Hepatocyte (in vitro differentiated cells): ENCODE measurements at regions not wholly inside any gene's neighbourhood (a gene's known extent, or its start where the extent isn't known, plus 50 kb on each side); places are given as distances from the start of the nearest gene placed in this dataset.

Experiments used
- EZH2 ChIP-seq: fragments of 200-600 bp; sonication (generic); IDR thresholded peaks from 2 replicates; pipeline ENCODE4 v1.6.1; 2016; ENCODE audit warnings: antibody characterized with exemption, mild to moderate bottlenecking, borderline replicate concordance
- EZH2phosphoT487 ChIP-seq: fragments of 200-600 bp; sonication (generic); IDR thresholded peaks from one replicate; pipeline ENCODE4 v1.6.1; 2018; ENCODE audit warnings: antibody characterized with exemption, mild to moderate bottlenecking, low read depth, moderate library complexity; ENCODE audit not compliant: unreplicated experiment, severe bottlenecking
- TF ChIP-seq, protein P1 (sequence below): fragments of 200-600 bp; sonication (generic); IDR thresholded peaks from 2 replicates; pipeline ENCODE4 v1.5.1; 2016; ENCODE audit warnings: antibody characterized with exemption, mild to moderate bottlenecking; ENCODE audit not compliant: poor library complexity

DNA sequence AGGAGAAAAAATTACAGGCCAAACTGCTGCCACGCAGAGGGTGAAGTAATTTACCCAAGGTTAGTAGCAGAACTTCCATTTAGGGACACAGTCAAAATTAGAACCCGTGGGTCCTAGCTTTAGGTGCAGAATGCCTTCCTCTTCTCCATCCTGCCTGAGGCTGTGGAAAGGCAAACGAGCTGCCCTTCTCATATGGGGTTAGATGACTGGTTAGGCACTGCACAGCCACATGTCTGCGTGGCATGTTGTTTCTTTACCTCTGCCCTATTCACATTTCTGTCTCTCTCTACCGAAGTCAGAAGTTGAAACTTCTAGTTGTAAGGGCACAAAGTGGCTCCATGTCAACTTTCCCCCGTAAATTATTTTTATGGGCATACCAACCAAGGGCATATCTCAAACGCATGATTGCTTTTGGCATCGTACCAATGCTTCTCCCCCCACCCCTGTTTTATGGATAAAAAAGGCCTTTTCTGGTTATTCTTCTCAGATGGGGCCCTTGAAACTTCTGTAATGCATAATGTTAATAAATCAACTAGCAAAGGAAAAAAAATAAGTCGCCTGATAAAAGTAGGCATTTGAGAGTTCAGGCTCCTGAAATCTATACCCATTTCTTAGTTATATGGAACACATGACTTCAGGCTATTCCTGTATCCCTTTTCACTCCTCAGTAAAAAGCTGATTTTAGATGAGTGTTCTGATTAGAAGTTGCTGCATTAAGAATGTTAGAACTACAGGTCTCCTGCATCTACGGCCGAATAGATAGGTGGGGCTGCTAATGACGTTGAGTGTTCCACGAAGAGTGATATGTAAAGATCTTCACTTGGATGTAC is 139.6 kb upstream of the NRIP1 start:
- TF ChIP-seq, protein P1, sequence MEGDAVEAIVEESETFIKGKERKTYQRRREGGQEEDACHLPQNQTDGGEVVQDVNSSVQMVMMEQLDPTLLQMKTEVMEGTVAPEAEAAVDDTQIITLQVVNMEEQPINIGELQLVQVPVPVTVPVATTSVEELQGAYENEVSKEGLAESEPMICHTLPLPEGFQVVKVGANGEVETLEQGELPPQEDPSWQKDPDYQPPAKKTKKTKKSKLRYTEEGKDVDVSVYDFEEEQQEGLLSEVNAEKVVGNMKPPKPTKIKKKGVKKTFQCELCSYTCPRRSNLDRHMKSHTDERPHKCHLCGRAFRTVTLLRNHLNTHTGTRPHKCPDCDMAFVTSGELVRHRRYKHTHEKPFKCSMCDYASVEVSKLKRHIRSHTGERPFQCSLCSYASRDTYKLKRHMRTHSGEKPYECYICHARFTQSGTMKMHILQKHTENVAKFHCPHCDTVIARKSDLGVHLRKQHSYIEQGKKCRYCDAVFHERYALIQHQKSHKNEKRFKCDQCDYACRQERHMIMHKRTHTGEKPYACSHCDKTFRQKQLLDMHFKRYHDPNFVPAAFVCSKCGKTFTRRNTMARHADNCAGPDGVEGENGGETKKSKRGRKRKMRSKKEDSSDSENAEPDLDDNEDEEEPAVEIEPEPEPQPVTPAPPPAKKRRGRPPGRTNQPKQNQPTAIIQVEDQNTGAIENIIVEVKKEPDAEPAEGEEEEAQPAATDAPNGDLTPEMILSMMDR = no peak
- no peak for TF ChIP-seq EZH2
- TF ChIP-seq EZH2phosphoT487 = no peak
